ENCODE measurements at regions not wholly inside any gene's neighbourhood (a gene's known extent, or its start where the extent isn't known, plus 50 kb on each side); places are given as distances from the start of the nearest gene placed in this dataset.

DNA sequence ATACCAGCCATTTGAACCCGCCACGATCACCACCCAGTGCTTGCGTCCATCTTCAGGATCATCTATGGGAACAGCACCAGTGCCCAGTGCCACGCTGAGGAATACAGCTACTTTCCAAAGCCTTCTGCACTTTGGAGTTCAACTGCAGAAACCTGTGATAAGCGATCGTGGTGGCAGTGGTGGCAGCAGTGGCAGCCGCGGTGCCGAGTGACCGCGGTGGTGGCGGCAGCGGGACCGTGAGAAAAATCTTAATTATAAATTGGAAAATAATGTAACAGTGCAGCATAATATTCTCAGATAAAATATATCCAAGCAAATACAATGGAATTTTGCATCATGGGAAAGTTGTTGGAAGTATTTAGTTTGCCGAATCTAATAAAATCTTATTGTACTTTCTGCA lies 2270.9 kb downstream of the PCDH9 start:
- H3K36me3 ChIP-seq (replicated peaks in 1 of 2) = no peaks in the 10 kb centered on the region
- H3K4me1 ChIP-seq (replicated peaks in 1 of 2) = no peaks in the 10 kb centered on the region
- no peak for TF ChIP-seq CTCF (IDR thresholded peaks at IDR 0.05)
- TF ChIP-seq POLR2A (IDR thresholded peaks at IDR 0.05) = no peak
- no peak overlapping the region for H3K27ac ChIP-seq
- intact Hi-C loops (cut with DNase I) = no loop called here
- WGBS, 4 donors = 93 to 96% (median 96%) methylated on average over 15 of the region's 15 CpGs
- DNase-seq = no peak
- no peak overlapping the region for H3K4me3 ChIP-seq
- no peaks in the 10 kb centered on the region for H3K27me3 ChIP-seq
- no peaks in the 10 kb centered on the region for H3K9me3 ChIP-seq (replicated peaks in 1 of 3)

- intact Hi-C loops (cut with DNase I) = no loop called here
- no peak overlapping the region for H3K27ac ChIP-seq
Observed at GRCh38 chr13:64958106-64958505, 2272.0 kb downstream of the PCDH9 start.

GRCh38 chr13:64938660-64939059 lies 2291.5 kb downstream of the PCDH9 start:
- DNase-seq = no peak
- Histone ChIP-seq H3K27me3 (no peaks in the 10 kb centered on the region), H3K9me3 (replicated peaks in 1 of 3) (peaks cover 0 to 4% (median 0%) of the 10 kb centered on the region in 3 donors), H3K27ac (no peak overlapping the region), H3K4me1 (replicated peaks in 1 of 2) (no peaks in the 10 kb centered on the region), H3K36me3 (replicated peaks in 1 of 2) (no peaks in the 10 kb centered on the region), H3K4me3 (no peak overlapping the region)
- intact Hi-C loops (cut with DNase I) = no loop called here
- TF ChIP-seq CTCF (IDR thresholded peaks at IDR 0.05) (no peak), POLR2A (IDR thresholded peaks at IDR 0.05) (no peak)
- 72 to 81% (median 75%) methylated on average over 5 of the region's 5 CpGs for WGBS, 4 donors

More at GRCh38 chr13:64958106-64958505, 2272.0 kb downstream of the PCDH9 start:
- H3K4me3 ChIP-seq = no peak overlapping the region
- no peak for DNase-seq
- H3K9me3 ChIP-seq (replicated peaks in 1 of 3) = no peaks in the 10 kb centered on the region
- 77 to 92% (median 85%) methylated on average over 3 to 16 of the region's 16 CpGs for WGBS, 4 donors
- H3K36me3 ChIP-seq (replicated peaks in 1 of 2) = no peaks in the 10 kb centered on the region
- no peaks in the 10 kb centered on the region for H3K27me3 ChIP-seq
- H3K4me1 ChIP-seq (replicated peaks in 1 of 2) = no peaks in the 10 kb centered on the region
- TF ChIP-seq CTCF (IDR thresholded peaks at IDR 0.05) (no peak), POLR2A (IDR thresholded peaks at IDR 0.05) (no peak)

GRCh38 chr13:64937302-64937701 lies 2292.8 kb downstream of the PCDH9 start:
- DNase-seq = no peak
- 70 to 76% (median 72%) methylated on average over 1 of the region's 1 CpG for WGBS, 4 donors
- H3K27ac ChIP-seq = no peak overlapping the region
- no peaks in the 10 kb centered on the region for H3K36me3 ChIP-seq (replicated peaks in 1 of 2)
- H3K9me3 ChIP-seq (replicated peaks in 1 of 3) = peaks cover 0 to 4% (median 0%) of the 10 kb centered on the region in 3 donors
- H3K27me3 ChIP-seq = no peaks in the 10 kb centered on the region
- TF ChIP-seq CTCF (IDR thresholded peaks at IDR 0.05) (no peak), POLR2A (IDR thresholded peaks at IDR 0.05) (no peak)
- intact Hi-C loops (cut with DNase I) = no loop called here
- no peaks in the 10 kb centered on the region for H3K4me1 ChIP-seq (replicated peaks in 1 of 2)
- no peak overlapping the region for H3K4me3 ChIP-seq
